Tibial nerve (tissue), 4 donors: ENCODE measurements at regions not wholly inside any gene's neighbourhood (a gene's known extent, or its start where the extent isn't known, plus 50 kb on each side); places are given as distances from the start of the nearest gene placed in this dataset.

ENCODE experiments used
- EP300 ChIP-seq, 2 donors: sonication (generic); formaldehyde crosslinking; IDR thresholded peaks; one replicate each; pipeline ENCODE4 v1.6.1; 2017; ENCODE audit warnings: antibody characterized with exemption in 2 of 2, mild to moderate bottlenecking in 1 of 2
- POLR2A ChIP-seq, 2 donors: fragments of 450-650 bp; IDR thresholded peaks; one replicate each; pipeline ENCODE4 v1.6.1; 2017; ENCODE audit warnings: antibody characterized with exemption in 2 of 2, mild to moderate bottlenecking in 2 of 2, moderate library complexity in 2 of 2
- TF ChIP-seq, protein P1 (sequence below), 5 experiments: fragments of 200-600 bp in 3 of 5; fragments of 450-650 bp in 2 of 5; sonication (generic) in 3 of 5; IDR thresholded peaks; one replicate each; pipeline ENCODE4 v1.5.1; 2016 to 2019; ENCODE audit warnings: antibody characterized with exemption in 5 of 5, mild to moderate bottlenecking in 3 of 5, moderate library complexity in 2 of 5

DNA sequence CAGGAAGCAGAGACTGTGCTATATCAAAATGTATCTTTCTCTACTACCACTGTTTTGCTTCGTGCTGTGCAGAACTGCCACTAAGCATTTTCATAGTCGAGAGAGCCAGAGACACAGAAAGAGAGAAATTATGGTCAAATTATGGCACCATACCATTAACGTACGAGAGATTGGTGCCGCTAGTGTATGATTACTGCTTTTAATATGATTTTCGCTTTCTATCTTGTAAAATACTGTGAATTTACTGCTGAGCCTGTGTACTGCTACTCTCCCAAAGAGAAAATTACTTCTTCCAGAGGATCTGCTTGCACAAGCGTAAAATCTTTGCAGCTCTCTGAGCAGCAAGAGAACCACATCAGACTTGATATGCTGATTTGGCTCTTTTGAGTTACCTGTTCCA lies 71.1 kb upstream of the ZNF281 start:
- TF ChIP-seq POLR2A (IDR thresholded peaks at IDR 0.05) = no peak
- TF ChIP-seq, protein P1, sequence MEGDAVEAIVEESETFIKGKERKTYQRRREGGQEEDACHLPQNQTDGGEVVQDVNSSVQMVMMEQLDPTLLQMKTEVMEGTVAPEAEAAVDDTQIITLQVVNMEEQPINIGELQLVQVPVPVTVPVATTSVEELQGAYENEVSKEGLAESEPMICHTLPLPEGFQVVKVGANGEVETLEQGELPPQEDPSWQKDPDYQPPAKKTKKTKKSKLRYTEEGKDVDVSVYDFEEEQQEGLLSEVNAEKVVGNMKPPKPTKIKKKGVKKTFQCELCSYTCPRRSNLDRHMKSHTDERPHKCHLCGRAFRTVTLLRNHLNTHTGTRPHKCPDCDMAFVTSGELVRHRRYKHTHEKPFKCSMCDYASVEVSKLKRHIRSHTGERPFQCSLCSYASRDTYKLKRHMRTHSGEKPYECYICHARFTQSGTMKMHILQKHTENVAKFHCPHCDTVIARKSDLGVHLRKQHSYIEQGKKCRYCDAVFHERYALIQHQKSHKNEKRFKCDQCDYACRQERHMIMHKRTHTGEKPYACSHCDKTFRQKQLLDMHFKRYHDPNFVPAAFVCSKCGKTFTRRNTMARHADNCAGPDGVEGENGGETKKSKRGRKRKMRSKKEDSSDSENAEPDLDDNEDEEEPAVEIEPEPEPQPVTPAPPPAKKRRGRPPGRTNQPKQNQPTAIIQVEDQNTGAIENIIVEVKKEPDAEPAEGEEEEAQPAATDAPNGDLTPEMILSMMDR (IDR thresholded peaks at IDR 0.05) = no peak
- TF ChIP-seq EP300 (IDR thresholded peaks at IDR 0.05) = no peak
